ENCODE measurements at regions not wholly inside any gene's neighbourhood (a gene's known extent, or its start where the extent isn't known, plus 50 kb on each side); places are given as distances from the start of the nearest gene placed in this dataset.

DNA sequence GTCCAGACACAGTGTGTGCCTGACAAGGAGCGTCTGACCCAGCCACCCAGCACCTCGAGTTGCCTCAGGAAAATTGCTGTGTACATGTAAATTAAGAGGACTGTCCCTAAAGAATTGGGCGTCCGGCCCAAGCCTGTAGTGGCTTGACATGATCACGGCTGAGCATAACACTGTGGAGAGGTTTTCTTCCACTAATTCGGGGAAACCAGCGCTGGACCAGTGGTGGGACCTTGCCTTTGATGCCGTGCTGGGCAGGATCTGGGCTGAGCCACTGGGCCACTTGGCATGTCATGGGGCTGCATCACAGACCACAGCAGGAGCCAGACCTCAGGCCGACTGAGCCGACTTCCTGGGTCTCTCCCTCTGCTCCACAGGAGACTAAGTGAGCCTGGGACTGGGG lies 282.5 kb downstream of the GLRX3 start:
- no peak for TF ChIP-seq EP300 (IDR thresholded peaks at IDR 0.05)
- no peak for TF ChIP-seq POLR2AphosphoS5 (IDR thresholded peaks at IDR 0.05)
- TF ChIP-seq POLR2A (IDR thresholded peaks at IDR 0.05), result no peak
- TF ChIP-seq, protein P1, sequence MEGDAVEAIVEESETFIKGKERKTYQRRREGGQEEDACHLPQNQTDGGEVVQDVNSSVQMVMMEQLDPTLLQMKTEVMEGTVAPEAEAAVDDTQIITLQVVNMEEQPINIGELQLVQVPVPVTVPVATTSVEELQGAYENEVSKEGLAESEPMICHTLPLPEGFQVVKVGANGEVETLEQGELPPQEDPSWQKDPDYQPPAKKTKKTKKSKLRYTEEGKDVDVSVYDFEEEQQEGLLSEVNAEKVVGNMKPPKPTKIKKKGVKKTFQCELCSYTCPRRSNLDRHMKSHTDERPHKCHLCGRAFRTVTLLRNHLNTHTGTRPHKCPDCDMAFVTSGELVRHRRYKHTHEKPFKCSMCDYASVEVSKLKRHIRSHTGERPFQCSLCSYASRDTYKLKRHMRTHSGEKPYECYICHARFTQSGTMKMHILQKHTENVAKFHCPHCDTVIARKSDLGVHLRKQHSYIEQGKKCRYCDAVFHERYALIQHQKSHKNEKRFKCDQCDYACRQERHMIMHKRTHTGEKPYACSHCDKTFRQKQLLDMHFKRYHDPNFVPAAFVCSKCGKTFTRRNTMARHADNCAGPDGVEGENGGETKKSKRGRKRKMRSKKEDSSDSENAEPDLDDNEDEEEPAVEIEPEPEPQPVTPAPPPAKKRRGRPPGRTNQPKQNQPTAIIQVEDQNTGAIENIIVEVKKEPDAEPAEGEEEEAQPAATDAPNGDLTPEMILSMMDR (IDR thresholded peaks at IDR 0.05), result no peak
- H3K4me1 ChIP-seq, result no peaks in the 10 kb centered on the region
- no peak overlapping the region for H3K4me3 ChIP-seq
- no peak for DNase-seq
- no peaks in the 10 kb centered on the region for H3K9me3 ChIP-seq
- ATAC-seq (ENCODE audit: low FRiP score in 2 of 2), result no peak
- no peaks in the 10 kb centered on the region for H3K36me3 ChIP-seq
- no peaks in the 10 kb centered on the region for H3K27me3 ChIP-seq
- 45 to 85% methylated on average over 3 to 10 of the region's 10 CpGs for WGBS, 2 donors
- H3K27ac ChIP-seq, result no peak overlapping the region

DNA sequence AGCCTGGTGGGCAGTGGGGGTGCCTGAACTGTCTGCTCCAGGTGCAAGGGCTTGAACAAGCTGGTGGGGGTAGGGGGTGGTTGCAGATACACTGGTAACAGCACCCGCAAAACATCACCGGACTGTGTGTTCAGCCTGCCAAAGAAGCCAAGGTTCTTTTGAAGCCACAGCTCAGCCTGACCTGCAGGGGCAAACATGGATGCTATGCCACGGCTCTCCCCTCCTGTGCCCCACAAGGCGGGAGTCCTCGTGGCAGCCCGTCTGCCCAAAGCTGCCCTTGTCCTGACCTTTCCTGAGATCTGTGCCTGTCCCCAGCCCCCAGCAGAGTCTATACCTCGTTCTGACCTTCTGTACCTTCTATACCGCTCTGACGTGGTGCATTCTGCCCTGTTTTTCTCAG lies 285.7 kb downstream of the GLRX3 start:
- Histone ChIP-seq H3K4me3 (no peak overlapping the region), H3K36me3 (no peaks in the 10 kb centered on the region), H3K27me3 (no peaks in the 10 kb centered on the region), H3K9me3 (no peaks in the 10 kb centered on the region), H3K27ac (no peak overlapping the region), H3K4me1 (no peaks in the 10 kb centered on the region)
- ATAC-seq (ENCODE audit: low FRiP score in 2 of 2), result no peak
- WGBS, 2 donors, result 77 to 80% methylated on average over 9 of the region's 9 CpGs
- TF ChIP-seq POLR2AphosphoS5 (IDR thresholded peaks at IDR 0.05) (no peak), POLR2A (IDR thresholded peaks at IDR 0.05) (no peak), EP300 (IDR thresholded peaks at IDR 0.05) (no peak)
- TF ChIP-seq, protein P1 (IDR thresholded peaks at IDR 0.05), result no peak
- DNase-seq, result no peak

DNA sequence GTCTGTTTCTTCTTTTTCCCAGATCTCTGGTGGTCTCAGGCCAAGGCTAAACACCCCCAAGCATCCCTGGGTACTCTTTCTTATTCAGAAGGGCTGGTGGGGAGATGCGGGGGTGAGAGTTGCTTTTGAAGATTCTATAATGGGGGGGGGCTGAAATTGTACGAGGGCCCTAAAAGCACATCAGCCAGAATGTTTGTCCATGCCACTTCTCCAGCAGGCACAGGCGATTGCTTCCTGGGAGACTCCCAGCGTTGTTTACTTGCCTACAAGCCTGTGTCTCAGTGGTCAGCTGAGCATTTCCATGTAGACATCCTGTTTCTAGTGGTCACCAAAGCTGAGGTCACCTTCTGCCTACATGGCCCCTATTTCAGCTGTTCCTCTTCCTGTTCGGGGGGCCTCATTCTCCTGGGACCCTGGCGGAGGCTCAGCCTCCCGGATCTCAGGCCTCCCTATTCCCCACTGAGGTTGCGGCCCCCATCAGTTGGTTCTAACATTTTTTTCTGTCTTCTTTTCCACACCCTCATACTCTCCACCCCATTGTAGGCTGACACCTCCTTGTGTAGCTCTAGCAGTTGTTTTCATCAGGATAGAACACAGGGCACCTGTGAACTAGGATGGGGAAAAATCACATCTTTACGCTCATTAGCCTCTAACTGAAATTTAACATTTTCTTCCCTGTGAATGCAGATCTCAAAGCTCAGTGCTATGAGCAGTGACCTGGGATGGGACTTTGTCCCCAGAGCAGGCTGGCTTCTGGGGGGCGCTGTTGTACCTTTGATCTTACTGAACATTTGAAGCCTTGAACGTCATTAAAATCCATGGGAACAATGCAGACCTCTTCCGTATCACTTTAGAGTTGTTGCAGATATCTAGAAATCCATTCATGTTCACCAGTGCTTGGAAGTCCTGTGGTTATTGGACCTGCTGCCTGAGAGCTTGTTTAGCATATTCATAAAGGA lies 286.5 kb downstream of the GLRX3 start:
- Histone ChIP-seq H3K4me3 (no peak overlapping the region), H3K27ac (no peak overlapping the region), H3K4me1 (no peaks in the 10 kb centered on the region), H3K36me3 (no peaks in the 10 kb centered on the region), H3K27me3 (no peaks in the 10 kb centered on the region), H3K9me3 (no peaks in the 10 kb centered on the region)
- 73 to 74% methylated on average over 12 of the region's 12 CpGs for WGBS, 2 donors
- ATAC-seq (ENCODE audit: low FRiP score in 2 of 2), result no peak
- TF ChIP-seq, protein P1 (IDR thresholded peaks at IDR 0.05), result no peak
- TF ChIP-seq POLR2A (IDR thresholded peaks at IDR 0.05) (no peak), EP300 (IDR thresholded peaks at IDR 0.05) (no peak), POLR2AphosphoS5 (IDR thresholded peaks at IDR 0.05) (no peak)
- no peak for DNase-seq

DNA sequence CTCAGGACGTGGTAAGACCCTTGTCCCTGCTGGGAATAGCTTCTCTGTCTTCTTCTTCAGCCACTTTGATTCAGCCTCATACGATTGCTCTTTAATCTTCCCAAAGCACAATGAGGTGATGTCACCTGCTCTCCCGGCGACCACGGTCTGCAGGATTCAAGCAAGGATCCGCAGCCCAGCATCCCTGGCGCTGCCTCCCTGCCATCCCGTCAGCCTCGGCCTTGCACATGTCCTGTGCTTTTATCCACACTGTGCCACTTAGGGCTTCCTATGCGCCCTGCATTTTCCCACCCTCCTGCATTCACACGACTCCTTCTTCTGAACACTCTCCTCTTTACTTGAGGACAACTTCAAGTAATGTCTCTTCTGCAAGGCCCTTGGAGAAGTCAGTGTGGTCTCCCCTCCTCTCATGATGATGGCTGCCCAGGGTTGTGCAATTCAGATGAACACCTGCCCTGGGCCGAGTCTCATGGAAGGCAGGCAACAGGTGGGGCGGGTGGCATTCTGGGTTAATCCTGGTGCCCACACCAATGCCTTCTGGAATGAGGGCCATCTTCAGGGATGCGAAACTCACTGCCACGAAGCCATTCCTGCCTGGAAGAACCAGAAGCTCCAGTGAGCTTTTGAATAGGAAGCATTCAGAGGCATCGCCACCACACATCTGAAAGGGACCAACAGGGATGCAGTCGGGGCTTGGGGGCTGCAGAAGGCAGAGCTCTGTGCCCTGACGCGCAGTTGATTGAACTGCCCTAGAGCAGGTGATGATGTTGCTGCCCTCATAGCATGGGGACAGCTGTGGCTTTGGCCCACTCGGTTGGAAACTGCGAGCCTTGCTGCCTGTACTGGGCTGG lies 287.5 kb downstream of the GLRX3 start:
- Histone ChIP-seq H3K4me3 (no peak overlapping the region), H3K27ac (no peak overlapping the region), H3K36me3 (no peaks in the 10 kb centered on the region), H3K9me3 (no peaks in the 10 kb centered on the region), H3K4me1 (no peaks in the 10 kb centered on the region), H3K27me3 (no peaks in the 10 kb centered on the region)
- ATAC-seq (ENCODE audit: low FRiP score in 2 of 2), result no peak
- WGBS, 2 donors, result 81 to 85% methylated on average over 13 to 21 of the region's 21 CpGs
- TF ChIP-seq POLR2A (IDR thresholded peaks at IDR 0.05) (no peak), EP300 (IDR thresholded peaks at IDR 0.05) (no peak), POLR2AphosphoS5 (IDR thresholded peaks at IDR 0.05) (no peak)
- TF ChIP-seq, protein P1 (IDR thresholded peaks at IDR 0.05), result no peak
- DNase-seq, result no peak
